ENCODE measurements at regions not wholly inside any gene's neighbourhood (a gene's known extent, or its start where the extent isn't known, plus 50 kb on each side); places are given as distances from the start of the nearest gene placed in this dataset.

DNA sequence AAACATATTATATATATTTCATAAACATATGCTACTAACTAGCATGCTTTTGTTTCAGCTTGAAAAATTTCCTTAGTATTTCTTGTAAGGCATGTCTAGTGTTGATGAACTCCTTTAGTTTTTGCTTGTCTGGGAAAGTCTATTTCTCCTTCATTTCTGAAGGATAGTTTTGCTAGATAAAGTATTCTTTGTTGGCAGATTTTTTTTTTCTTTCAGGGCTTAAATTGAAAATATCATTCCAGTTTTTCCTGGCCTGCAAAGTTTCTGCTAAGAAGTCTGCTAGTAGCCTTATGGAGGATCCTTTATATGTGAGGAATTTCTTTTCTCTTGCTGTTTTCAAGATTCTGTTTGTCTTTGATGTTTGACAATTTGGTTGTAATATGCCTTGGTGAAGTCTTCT lies 183.5 kb downstream of the SLC4A3 start:
- H3K27me3 ChIP-seq (ENCODE audit: control insufficient read depth, insufficient read depth): no peaks in the 10 kb centered on the region
- DNase-seq (no peak), ATAC-seq (no peak)
- no peak overlapping the region for H3K27ac ChIP-seq (ENCODE audit: low read length)
- no peak overlapping the region for H3K4me3 ChIP-seq (ENCODE audit: low read length)
- intact Hi-C loops (cut with DNase I): no loop called here
- no peaks in the 10 kb centered on the region for H3K9me3 ChIP-seq (ENCODE audit: control insufficient read depth, low read length)
- H3K4me1 ChIP-seq (ENCODE audit: control insufficient read depth, insufficient read depth, low read length): no peaks in the 10 kb centered on the region

GRCh38 chr2:219812672-219813071 lies 185.2 kb downstream of the SLC4A3 start:
- no peak for ATAC-seq
- intact Hi-C loops (cut with DNase I): no loop called here
- Histone ChIP-seq H3K9me3 (ENCODE audit: control insufficient read depth, low read length) (no peaks in the 10 kb centered on the region), H3K4me3 (ENCODE audit: low read length) (no peak overlapping the region), H3K27me3 (ENCODE audit: control insufficient read depth, insufficient read depth) (no peaks in the 10 kb centered on the region), H3K4me1 (ENCODE audit: control insufficient read depth, insufficient read depth, low read length) (no peaks in the 10 kb centered on the region), H3K27ac (ENCODE audit: low read length) (no peak overlapping the region)
- WGBS: 45% methylated on average over 2 of the region's 2 CpGs
- no peak for DNase-seq

GRCh38 chr2:219820767-219821166 lies 193.3 kb downstream of the SLC4A3 start:
- no peak for DNase-seq
- H3K27ac ChIP-seq (ENCODE audit: low read length): no peak overlapping the region
- peaks cover 2% of the 10 kb centered on the region for H3K4me1 ChIP-seq (ENCODE audit: control insufficient read depth, insufficient read depth, low read length)
- H3K9me3 ChIP-seq (ENCODE audit: control insufficient read depth, low read length): no peaks in the 10 kb centered on the region
- intact Hi-C loops (cut with DNase I): no loop called here
- no peak overlapping the region for H3K4me3 ChIP-seq (ENCODE audit: low read length)
- peak in 1 of 2 donors; percentile 40 for ATAC-seq
- WGBS: 30% methylated on average over 4 of the region's 4 CpGs
- H3K27me3 ChIP-seq (ENCODE audit: control insufficient read depth, insufficient read depth): no peaks in the 10 kb centered on the region

DNA sequence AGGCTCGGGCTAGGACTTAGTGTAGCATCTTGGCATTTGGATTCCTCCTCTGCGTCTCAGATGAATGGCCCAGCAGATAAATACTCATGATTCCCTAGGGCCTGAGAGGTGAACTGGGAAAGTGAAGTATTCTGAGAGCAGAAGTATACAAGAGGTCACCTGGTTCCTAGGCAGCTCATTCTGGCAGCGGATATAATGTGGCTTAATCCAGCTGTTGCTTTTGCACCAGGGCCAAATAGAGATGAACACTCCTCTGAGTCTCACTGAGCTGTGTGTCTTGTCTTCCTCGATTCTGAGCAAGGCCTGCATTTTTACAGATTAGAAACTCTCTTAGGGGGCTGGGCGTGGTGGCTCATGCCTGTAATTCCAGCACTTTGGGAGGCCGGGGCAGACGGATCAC lies 196.1 kb downstream of the SLC4A3 start:
- Histone ChIP-seq H3K4me3 (ENCODE audit: low read length) (no peak overlapping the region), H3K4me1 (ENCODE audit: control insufficient read depth, insufficient read depth, low read length) (peaks cover 2% of the 10 kb centered on the region), H3K9me3 (ENCODE audit: control insufficient read depth, low read length) (no peaks in the 10 kb centered on the region), H3K27ac (ENCODE audit: low read length) (no peak overlapping the region), H3K27me3 (ENCODE audit: control insufficient read depth, insufficient read depth) (no peaks in the 10 kb centered on the region)
- intact Hi-C loops (cut with DNase I): no loop called here
- WGBS: 74% methylated on average over 7 of the region's 7 CpGs
- DNase-seq (no peak), ATAC-seq (no peak)

DNA sequence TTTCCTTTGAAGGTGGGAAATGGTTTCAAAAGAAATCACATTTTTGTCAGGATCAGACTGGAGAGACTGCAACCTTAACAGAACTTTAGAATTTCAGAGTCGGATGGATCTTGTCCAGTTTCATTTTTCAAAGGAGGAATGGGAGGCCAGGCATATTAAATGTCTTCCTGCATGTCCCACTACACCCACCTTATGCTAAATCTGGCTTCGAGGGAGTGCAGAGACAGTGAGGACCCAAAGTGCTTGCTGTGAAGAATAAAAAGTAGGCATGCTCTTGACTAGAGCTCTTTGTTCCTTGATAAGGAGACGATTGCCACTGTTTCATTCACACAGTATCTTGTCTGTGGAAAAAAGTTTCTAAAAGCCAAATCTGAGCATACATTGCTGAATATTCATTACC lies 197.6 kb downstream of the SLC4A3 start:
- intact Hi-C loops (cut with DNase I): no loop called here
- whole genome bisulfite sequencing: 63% methylated on average over 3 of the region's 3 CpGs
- peaks cover 2% of the 10 kb centered on the region for H3K4me1 ChIP-seq (ENCODE audit: control insufficient read depth, insufficient read depth, low read length)
- no peaks in the 10 kb centered on the region for H3K27me3 ChIP-seq (ENCODE audit: control insufficient read depth, insufficient read depth)
- no peak overlapping the region for H3K27ac ChIP-seq (ENCODE audit: low read length)
- H3K4me3 ChIP-seq (ENCODE audit: low read length): no peak overlapping the region
- no peaks in the 10 kb centered on the region for H3K9me3 ChIP-seq (ENCODE audit: control insufficient read depth, low read length)
- DNase-seq (no peak), ATAC-seq (no peak)

- intact Hi-C loops (cut with DNase I): no loop called here
- Histone ChIP-seq H3K27ac (ENCODE audit: low read length) (no peak overlapping the region), H3K4me1 (ENCODE audit: control insufficient read depth, insufficient read depth, low read length) (peaks cover 2% of the 10 kb centered on the region), H3K4me3 (ENCODE audit: low read length) (no peak overlapping the region), H3K27me3 (ENCODE audit: control insufficient read depth, insufficient read depth) (no peaks in the 10 kb centered on the region), H3K9me3 (ENCODE audit: control insufficient read depth, low read length) (no peaks in the 10 kb centered on the region)
- DNase-seq (no peak), ATAC-seq (peak in 1 of 2 donors; percentile 28)
- WGBS: 46% methylated on average over 5 of the region's 5 CpGs
Observed at GRCh38 chr2:219828127-219828526, 200.7 kb downstream of the SLC4A3 start.

GRCh38 chr2:219829667-219830352 lies 202.4 kb downstream of the SLC4A3 start:
- H3K4me1 ChIP-seq (ENCODE audit: control insufficient read depth, insufficient read depth, low read length): no peaks in the 10 kb centered on the region
- no peak overlapping the region for H3K4me3 ChIP-seq (ENCODE audit: low read length)
- H3K27ac ChIP-seq (ENCODE audit: low read length): no peak overlapping the region
- ATAC-seq (no peak), DNase-seq (no peak)
- H3K9me3 ChIP-seq (ENCODE audit: control insufficient read depth, low read length): no peaks in the 10 kb centered on the region
- intact Hi-C loops (cut with DNase I): loop anchor here in 2 of 4 donors (5.0 to 10.0 kb wide), 2 partner anchors 85 to 93 kb away; no protein-coding TSS in a partner anchor
- 87% methylated on average over 20 of the region's 20 CpGs for WGBS
- no peaks in the 10 kb centered on the region for H3K27me3 ChIP-seq (ENCODE audit: control insufficient read depth, insufficient read depth)

GRCh38 chr2:219830353-219830738 lies 202.9 kb downstream of the SLC4A3 start:
- 86% methylated on average over 5 of the region's 5 CpGs for WGBS
- no peak for DNase-seq
- no peak overlapping the region for H3K4me3 ChIP-seq (ENCODE audit: low read length)
- H3K9me3 ChIP-seq (ENCODE audit: control insufficient read depth, low read length): no peaks in the 10 kb centered on the region
- H3K27me3 ChIP-seq (ENCODE audit: control insufficient read depth, insufficient read depth): no peaks in the 10 kb centered on the region
- ATAC-seq: no peak
- H3K4me1 ChIP-seq (ENCODE audit: control insufficient read depth, insufficient read depth, low read length): no peaks in the 10 kb centered on the region
- intact Hi-C loops (cut with DNase I): loop anchor here in 2 of 4 donors (5.0 to 10.0 kb wide), 2 partner anchors 86 to 93 kb away; no protein-coding TSS in a partner anchor
- H3K27ac ChIP-seq (ENCODE audit: low read length): no peak overlapping the region

GRCh38 chr2:219831957-219832356 lies 204.5 kb downstream of the SLC4A3 start:
- no peaks in the 10 kb centered on the region for H3K4me1 ChIP-seq (ENCODE audit: control insufficient read depth, insufficient read depth, low read length)
- no peak for DNase-seq
- no peaks in the 10 kb centered on the region for H3K27me3 ChIP-seq (ENCODE audit: control insufficient read depth, insufficient read depth)
- H3K27ac ChIP-seq (ENCODE audit: low read length): no peak overlapping the region
- no peak for ATAC-seq
- WGBS: 89% methylated on average over 2 of the region's 2 CpGs
- H3K9me3 ChIP-seq (ENCODE audit: control insufficient read depth, low read length): no peaks in the 10 kb centered on the region
- no peak overlapping the region for H3K4me3 ChIP-seq (ENCODE audit: low read length)
- intact Hi-C loops (cut with DNase I): loop anchor here in 2 of 4 donors (5.0 to 10.0 kb wide), 2 partner anchors 87 to 95 kb away; no protein-coding TSS in a partner anchor

DNA sequence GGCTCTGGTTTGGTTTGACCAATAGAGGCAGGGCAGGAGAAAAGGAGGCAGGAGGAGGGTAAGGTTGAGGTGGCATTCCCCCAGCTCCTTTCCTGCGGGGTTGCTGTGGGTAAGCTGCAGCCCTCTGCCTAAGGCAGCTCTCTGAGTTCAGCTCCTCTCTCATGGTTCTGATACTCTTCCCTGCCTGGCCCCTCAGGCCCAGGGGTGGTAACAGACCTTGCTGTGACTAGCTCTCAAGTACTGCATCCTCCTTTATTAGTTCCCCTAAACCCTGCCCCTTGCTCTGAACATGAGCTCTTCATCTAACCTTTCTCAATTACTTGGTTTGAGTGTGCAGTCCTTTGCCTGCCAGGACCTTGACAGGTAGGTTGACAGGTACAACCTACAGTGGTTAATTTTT lies 205.5 kb downstream of the SLC4A3 start:
- no peaks in the 10 kb centered on the region for H3K27me3 ChIP-seq (ENCODE audit: control insufficient read depth, insufficient read depth)
- H3K4me1 ChIP-seq (ENCODE audit: control insufficient read depth, insufficient read depth, low read length): no peaks in the 10 kb centered on the region
- DNase-seq: no peak
- H3K27ac ChIP-seq (ENCODE audit: low read length): no peak overlapping the region
- no peak for ATAC-seq
- WGBS: 96% methylated on average over 1 of the region's 1 CpG
- intact Hi-C loops (cut with DNase I): loop anchor here in 2 of 4 donors (5.0 to 10.0 kb wide), 2 partner anchors 88 to 96 kb away; no protein-coding TSS in a partner anchor
- no peak overlapping the region for H3K4me3 ChIP-seq (ENCODE audit: low read length)
- H3K9me3 ChIP-seq (ENCODE audit: control insufficient read depth, low read length): no peaks in the 10 kb centered on the region

GRCh38 chr2:219835493-219835892 lies 208.1 kb downstream of the SLC4A3 start:
- no peak for DNase-seq

More at GRCh38 chr2:219835493-219835892, 208.1 kb downstream of the SLC4A3 start:
- no peak overlapping the region for H3K4me3 ChIP-seq (ENCODE audit: low read length)
- H3K9me3 ChIP-seq (ENCODE audit: control insufficient read depth, low read length): no peaks in the 10 kb centered on the region
- WGBS: 83% methylated on average over 3 of the region's 3 CpGs
- H3K27ac ChIP-seq (ENCODE audit: low read length): no peak overlapping the region
- intact Hi-C loops (cut with DNase I): loop anchor here in 2 of 4 donors (5.0 to 10.0 kb wide), 2 partner anchors 91 to 98 kb away; no protein-coding TSS in a partner anchor
- no peak for ATAC-seq
- H3K27me3 ChIP-seq (ENCODE audit: control insufficient read depth, insufficient read depth): no peaks in the 10 kb centered on the region
- H3K4me1 ChIP-seq (ENCODE audit: control insufficient read depth, insufficient read depth, low read length): no peaks in the 10 kb centered on the region
